ENCODE measurements at regions not wholly inside any gene's neighbourhood (a gene's known extent, or its start where the extent isn't known, plus 50 kb on each side); places are given as distances from the start of the nearest gene placed in this dataset.

DNA sequence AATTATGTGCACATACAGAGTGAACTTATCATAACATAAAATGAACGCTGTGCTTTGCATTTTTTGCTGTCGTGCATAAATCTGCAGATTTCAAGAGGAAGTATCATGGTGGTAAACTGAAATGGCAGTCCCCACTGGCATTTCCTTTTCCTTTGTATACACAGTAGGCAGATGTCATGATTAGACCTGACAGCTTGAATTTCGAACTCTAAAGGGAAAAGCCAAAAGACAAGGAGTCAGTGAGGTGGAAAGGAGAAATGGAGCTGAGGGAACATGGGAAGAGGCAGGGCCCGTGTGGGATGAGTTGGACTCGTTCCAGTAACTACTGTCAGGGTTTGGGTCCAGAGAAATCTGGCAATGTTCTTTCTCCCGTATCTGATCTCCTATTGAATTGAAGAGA, 454.1 kb upstream of the SGCG start:
- no peak overlapping the region for H3K4me3 ChIP-seq (ENCODE audit: low read length)
- no peak for DNase-seq (ENCODE audit: low read depth)
- TF ChIP-seq, protein P1, sequence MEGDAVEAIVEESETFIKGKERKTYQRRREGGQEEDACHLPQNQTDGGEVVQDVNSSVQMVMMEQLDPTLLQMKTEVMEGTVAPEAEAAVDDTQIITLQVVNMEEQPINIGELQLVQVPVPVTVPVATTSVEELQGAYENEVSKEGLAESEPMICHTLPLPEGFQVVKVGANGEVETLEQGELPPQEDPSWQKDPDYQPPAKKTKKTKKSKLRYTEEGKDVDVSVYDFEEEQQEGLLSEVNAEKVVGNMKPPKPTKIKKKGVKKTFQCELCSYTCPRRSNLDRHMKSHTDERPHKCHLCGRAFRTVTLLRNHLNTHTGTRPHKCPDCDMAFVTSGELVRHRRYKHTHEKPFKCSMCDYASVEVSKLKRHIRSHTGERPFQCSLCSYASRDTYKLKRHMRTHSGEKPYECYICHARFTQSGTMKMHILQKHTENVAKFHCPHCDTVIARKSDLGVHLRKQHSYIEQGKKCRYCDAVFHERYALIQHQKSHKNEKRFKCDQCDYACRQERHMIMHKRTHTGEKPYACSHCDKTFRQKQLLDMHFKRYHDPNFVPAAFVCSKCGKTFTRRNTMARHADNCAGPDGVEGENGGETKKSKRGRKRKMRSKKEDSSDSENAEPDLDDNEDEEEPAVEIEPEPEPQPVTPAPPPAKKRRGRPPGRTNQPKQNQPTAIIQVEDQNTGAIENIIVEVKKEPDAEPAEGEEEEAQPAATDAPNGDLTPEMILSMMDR (conservative IDR thresholded peaks at IDR 0.05; ENCODE audit: low read depth, low read length): no peak

DNA sequence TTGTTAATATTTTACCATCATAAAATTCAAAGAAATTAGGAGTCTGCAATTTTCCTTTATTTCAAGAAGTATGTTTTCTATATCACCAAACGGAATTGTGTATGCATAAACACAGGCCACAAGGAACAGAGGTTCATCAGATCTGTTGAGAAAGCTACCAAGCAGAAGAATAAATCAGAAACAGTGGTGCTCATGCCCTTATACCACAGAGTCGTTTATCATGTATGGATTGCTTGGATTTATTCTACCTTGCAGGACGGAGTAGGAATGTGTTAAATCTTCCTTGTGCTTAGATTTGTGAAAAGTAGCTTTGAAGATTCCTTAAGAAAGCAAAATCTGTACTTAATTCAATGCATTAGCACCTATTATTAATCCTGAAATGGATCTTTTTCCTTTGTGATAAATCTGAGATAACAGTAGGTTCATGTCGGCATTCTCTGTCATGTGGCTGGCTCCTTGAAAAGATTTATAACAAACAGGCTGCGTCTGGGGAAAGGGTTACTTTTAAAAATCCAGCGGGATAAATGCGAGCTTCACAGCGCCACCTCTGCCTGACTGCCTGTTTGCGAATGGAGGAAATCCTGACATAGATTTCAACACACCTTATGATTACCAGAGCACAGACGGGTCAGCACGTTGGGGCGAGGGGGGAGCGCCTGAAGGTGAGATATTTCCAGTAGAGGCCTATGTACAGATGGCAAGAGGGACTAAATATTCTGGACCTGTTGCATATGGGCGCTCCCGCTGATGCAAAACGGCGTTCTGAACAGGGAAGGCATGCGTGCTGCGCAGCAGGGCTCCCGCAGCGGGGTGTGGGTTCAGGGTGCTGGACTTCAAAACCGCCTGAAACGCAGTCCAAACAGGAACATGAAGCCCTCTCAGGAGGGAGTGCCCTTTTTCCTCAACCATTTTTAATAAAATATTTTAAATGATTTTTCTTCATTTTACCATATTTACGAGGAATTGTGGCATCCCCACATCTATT, 445.5 kb upstream of the SGCG start:
- DNase-seq (ENCODE audit: low read depth): no peak
- no peak overlapping the region for H3K4me3 ChIP-seq (ENCODE audit: low read length)
- TF ChIP-seq, protein P1 (conservative IDR thresholded peaks at IDR 0.05; ENCODE audit: low read depth, low read length): peak; percentile 55

DNA sequence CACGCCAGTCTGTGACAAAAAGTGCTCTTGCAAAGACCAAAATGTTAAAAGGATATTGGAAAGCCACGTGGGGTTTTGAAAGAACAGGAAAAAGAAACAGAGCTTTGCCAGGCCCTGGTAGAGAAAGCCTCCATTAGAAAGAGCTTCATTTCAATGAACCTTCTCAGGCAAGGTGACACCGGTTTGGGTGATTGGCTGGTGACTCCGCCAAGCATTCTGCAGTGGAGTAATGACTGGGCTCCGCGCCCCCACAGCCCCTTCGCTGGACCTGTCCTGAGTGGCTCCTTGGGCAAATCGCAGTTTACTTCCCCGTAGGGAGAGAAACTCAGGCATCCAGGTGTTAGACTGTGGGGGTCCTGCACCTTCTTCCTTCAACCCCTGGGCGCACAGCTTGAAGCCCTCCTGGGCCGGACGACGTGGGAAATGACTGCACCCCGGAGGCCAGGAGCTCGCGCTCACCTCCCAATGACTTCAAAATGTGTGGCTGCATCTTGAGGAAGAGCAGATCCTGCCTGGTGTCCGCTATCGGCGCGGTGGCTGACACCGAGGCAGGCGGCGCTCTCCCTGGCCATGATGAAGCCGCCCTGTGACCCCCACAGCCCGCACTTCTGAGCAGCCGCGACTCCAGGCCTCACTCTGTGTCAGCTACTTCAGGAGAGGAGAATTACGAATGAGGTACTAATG, 444.6 kb upstream of the SGCG start:
- TF ChIP-seq, protein P1 (conservative IDR thresholded peaks at IDR 0.05; ENCODE audit: low read depth, low read length): no peak
- H3K4me3 ChIP-seq (ENCODE audit: low read length): no peak overlapping the region
- DNase-seq (ENCODE audit: low read depth): no peak

DNA sequence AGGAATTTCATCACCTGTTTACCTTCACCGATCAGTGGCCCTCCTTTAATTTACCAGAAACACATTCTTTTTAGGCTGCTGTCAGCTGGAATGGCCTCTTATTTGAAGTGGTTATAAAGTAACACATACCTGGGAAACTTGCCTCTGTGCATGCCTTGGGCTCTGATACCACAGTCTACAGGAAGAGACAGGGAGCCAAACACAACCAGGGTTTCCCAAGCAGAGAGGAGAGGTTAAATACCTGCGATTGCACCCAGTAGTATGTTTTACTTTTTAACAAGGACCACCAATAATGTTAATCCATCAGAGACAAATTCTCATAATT, 444.0 kb upstream of the SGCG start:
- no peak overlapping the region for H3K4me3 ChIP-seq (ENCODE audit: low read length)
- no peak for DNase-seq (ENCODE audit: low read depth)
- TF ChIP-seq, protein P1 (conservative IDR thresholded peaks at IDR 0.05; ENCODE audit: low read depth, low read length): no peak

DNA sequence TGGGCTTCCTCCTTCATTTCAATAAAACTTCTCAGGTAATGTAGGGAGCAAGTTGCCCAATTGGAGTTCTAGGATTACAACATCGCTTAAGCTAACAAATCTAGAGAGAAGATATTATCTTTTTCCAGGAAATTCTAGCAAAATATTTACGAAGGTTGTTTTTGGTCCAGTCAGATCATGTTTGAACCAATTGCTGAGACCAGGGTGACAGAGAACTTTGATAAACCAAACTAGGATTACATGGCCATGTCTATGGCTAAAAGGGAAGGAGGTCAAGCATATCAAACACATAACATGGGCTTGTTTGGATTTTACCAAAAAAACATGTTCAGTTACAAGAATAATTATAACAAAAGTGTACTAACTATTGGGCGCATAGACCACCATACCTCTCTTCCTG, 442.4 kb upstream of the SGCG start:
- DNase-seq (ENCODE audit: low read depth): no peak
- H3K4me3 ChIP-seq (ENCODE audit: low read length): no peak overlapping the region
- TF ChIP-seq, protein P1 (conservative IDR thresholded peaks at IDR 0.05; ENCODE audit: low read depth, low read length): no peak

DNA sequence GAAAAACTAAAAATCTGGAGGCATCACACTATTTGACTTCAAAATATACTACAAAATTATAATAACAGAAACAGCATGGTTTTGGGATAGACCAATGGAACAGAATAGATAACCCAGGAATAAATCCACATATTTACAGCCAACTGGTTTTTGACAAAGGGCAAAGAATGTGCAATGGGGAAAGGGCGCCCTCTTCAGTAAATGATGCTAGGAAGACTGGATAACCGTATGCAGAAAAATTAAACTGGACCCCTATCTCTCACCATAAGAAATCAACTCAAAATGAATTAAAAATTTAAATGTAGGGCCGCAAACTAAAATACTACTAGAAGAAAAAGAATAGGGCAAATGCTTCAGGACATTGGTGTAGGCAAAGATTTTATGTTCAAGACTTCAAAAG, 440.5 kb upstream of the SGCG start:
- no peak for DNase-seq (ENCODE audit: low read depth)
- H3K4me3 ChIP-seq (ENCODE audit: low read length): no peak overlapping the region
- TF ChIP-seq, protein P1 (conservative IDR thresholded peaks at IDR 0.05; ENCODE audit: low read depth, low read length): peak; percentile 59

Measured in retinal pigment epithelial cell (primary cell).